Epithelial cell of prostate (primary cell): ENCODE measurements at regions not wholly inside any gene's neighbourhood (a gene's known extent, or its start where the extent isn't known, plus 50 kb on each side); places are given as distances from the start of the nearest gene placed in this dataset.
"Not testable (repeated sequence)": the region's sequence is repeated elsewhere in the genome, so short reads cannot be mapped to it uniquely, and the experiment has no call there.

Experiments used
- DNase-seq: peaks from one replicate; pipeline ENCODE4 v3.0.0-alpha.2; 2011; ENCODE audit warnings: low read depth, low spot score
- H3K27ac ChIP-seq: fragments of 450-650 bp; 2 replicates; pipeline ENCODE4 v1.5.1; 2017; ENCODE audit warnings: mild to moderate bottlenecking

DNA sequence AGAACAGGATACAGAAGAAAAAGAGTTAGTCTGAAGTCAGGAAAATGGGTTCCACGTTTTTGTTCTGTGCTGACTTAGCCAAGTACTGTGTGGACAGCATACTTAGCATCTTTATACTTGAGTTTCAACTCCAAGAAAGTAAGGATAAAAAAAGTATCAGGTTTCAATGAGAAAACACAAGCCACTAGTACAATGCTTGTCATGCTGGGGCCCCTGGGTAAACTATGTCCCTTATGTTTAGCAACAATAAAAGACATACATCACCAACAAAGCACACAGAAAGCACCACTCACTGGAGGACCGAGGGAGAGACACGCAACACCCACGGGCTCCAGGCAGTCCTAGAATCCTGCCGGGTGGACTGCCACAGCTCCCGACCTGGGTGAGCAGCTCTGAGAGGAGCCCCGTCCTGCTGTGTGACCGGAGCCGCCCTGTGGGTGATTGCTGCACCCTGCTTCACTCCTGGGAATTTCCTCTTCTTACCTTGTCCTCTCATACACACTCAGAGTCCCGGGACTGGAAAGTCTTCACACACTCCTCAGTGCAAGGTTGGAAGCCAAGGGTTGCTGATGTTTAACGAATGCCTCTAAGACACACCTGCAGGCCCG is 890.5 kb downstream of the BRD1 start:
- H3K27ac ChIP-seq: no peak overlapping the region
- DNase-seq: no peak

DNA sequence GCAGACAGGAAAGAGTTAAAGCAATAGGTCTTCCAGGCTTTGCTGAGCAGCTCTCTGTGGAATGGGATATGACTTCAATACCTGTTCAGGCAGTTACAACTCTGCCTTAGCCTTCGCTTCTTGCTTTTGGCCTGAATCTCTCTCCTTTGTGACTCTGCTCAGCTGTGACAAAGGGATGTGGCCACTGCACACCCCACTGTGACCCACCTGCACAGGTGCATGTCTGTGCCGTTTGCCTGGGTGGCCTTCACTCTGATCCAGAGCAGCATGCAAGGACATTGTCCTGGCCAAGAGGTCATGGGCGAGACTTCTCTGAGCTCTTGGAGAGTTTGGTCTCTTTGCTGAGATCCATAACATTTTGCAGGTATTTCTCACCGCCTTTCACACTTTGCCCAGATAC is 891.3 kb downstream of the BRD1 start:
- no peak overlapping the region for H3K27ac ChIP-seq
- DNase-seq: no peak

DNA sequence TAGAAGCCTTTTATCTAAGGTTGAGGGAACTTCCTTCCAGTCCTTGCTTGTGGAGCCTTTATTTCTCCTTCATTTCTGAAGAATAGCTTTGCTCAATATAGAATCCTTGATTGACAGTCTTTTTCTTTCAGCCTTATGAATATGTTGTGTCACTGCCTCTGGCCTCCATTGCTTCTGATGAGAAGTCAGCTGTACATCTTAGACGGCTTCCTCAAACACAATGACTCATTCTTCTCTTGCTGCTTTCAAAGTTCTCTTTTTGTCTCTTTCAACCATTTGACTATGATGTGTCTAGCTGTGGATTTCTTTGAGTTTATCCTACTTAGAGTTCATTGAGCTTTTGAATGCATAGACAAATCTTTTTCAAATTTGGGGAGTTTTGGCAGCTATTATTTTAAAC is 893.2 kb downstream of the BRD1 start:
- no peak overlapping the region for H3K27ac ChIP-seq
- no peak for DNase-seq

DNA sequence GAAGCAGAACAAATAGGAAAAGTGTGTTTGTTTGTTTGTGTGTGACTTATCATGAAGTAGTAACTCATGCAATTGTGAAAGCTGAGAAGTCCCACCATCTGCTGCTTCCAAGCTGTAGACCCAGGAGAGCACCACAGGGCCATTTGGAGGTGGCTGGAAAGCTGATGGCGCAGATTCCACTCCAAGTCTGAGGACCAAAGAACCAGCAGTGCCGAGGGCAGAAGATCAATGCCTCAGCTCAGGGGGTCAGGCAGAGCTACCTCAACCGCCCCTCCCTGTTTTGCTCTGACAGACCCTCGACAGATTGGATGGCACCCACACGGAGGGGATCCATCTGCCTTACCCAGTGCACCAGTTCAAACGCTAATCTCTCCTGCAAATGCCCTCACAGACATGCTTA is 896.2 kb downstream of the BRD1 start:
- DNase-seq: no peak

DNA sequence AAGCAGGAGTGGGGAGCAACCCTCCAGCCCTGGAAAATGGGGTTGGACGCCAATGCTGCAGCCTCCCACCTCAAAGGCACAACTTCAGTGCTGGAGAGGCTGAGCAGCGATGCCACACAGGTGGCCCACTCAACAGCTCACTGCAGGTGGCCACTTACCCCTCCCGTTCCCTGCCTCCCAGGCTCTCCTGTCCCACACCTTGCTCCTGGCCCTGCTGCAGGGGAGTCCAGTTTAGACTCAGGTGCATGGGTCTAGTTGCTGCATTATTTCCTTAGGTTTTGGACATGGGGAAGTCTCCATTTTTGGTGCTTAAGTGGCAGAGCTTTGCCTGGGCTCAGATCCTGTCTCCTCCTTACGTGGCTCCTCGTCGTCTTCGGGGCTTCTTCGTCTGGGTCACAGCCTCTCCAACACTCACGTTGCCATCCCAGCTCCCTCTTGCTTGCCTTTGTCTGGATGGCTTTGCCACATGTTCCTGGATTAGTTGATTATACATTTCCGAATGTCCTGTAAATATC is 898.3 kb downstream of the BRD1 start:
- DNase-seq: no peak
- H3K27ac ChIP-seq: no peak overlapping the region

More for the DNA sequence above, 896.2 kb downstream of the BRD1 start:
- H3K27ac ChIP-seq: no peak overlapping the region

DNA sequence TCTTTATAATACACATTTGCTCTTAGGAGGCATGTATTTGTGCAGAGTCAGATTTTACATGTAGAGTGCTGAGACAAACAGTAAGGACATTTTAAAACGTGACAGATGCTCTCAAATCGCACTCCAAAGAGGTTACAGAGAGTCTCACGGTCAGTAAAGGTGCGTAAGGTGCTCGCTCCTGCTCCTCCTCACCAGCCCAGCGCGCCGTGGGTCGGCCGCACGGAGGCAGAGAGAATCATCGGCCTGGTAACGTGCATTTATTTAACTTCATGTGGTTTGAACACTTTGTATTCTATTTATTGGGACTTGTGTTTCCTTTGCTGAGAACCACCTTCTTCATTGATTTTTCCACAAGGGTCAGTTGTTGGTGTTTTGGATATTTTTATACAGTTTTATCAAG is 900.1 kb downstream of the BRD1 start:
- no peak for DNase-seq

DNA sequence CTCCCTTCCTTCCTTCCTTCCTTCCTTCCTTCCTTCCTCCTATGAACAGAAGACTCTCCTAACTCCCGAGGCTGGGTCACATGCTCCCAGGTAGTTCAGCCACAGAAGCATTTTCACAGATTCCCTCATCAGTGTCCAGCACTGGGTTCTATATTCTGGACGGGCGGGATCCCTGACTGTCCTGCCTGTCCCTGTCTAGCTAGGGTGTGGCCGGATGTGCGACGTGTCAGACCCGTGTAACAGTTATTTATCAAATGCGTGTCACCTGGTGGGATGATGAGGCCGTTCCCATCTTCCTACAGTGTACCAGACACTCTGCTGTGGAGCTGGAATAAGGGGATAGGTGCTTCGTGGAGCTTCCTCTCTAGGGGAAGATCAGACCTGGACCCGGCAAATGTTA is 901.0 kb downstream of the BRD1 start:
- DNase-seq: no peak

More for the DNA sequence above, 900.1 kb downstream of the BRD1 start:
- H3K27ac ChIP-seq: no peak overlapping the region

DNA sequence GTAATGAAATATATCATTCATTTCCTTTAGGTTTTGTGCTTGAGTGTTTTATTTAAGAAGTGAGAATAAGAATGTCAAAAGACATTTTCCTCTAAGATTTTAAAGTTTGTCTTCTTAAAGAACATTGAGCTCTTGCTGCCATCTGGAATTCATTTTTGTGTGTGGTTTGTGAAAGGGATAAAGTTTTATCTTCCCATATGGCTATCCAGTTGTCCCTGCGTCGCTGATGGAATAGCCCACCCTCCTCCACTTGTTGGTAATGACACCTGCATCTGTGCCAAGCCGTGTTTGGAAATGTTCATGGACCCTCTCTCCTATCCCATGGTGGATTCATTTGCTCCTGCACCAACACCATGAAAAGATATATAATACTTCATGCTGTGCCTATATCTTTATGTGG is 901.5 kb downstream of the BRD1 start:
- DNase-seq: no peak
- H3K27ac ChIP-seq: no peak overlapping the region

More for the DNA sequence above, 901.0 kb downstream of the BRD1 start:
- no peak overlapping the region for H3K27ac ChIP-seq

DNA sequence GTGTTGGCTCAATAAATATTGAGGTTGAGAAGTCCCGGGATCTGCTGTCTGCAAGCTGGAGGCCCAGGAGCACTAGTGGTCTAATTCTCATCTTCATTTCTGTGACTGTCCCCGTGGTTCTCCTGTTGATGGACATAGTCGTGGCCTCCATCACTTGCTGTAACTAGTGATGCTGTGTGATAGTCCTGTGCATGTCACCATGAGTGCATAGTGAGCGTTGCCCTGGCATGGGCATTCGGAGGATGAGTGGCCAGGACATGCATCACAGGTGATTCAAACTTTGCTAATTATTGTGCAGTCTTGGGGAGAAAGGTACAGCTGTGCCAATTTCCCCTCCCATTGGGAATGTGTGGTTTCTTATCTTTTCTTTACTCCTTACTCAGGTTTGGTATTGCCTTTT is 902.2 kb downstream of the BRD1 start:
- H3K27ac ChIP-seq: no peak overlapping the region
- no peak for DNase-seq

DNA sequence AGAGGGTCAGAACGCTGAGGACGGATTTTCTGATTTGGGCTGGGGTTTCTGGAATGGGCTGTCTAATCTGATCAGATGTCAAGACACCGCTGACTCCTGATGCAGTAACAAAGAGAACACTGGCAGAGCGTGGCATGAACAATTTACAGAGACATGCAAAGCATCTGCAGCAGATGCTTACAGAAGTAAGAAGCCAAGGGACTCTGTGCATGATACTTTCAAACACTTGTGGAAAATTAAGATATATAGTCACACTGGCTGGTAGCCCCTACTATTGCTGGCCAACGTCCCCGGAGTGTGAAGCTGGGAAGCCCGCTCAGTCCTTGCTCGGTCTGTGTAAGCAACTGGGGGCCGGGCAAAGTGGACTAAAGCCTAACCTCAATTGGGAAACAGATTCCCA is 903.7 kb downstream of the BRD1 start:
- DNase-seq: no peak
- H3K27ac ChIP-seq: no peak overlapping the region

DNA sequence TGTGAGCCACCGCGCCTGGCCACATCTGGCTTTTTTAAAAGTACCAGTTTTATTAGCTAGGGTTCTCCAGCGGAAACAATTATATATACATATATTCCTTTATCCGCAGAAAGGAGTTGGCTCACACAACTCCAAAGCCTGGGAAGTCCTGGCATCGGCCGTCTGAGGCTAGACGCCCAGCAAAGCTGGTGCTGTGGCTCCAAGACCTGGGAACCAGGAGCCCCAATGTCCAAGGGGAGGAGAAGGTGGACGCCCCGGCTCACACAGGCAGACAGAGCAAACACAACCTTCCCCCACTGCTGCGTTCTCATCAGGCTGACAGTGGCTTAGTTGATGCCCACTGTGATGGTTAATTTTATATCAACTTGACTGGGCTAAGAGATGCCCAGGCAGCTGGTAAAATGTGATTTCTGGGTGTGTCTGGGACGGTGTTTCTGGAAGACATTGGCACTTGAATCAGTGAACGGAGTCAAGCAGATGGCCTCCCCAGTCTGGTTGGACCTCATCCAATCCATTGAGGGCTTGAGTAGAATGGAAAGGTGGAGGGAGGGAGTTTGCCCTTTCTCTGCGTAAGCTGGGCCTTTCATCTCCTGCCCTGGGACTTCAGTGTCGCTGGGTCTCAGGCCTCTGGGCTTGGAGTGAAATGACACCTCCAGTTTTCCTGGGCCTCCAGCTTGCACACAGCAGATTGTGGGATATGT is 904.4 kb downstream of the BRD1 start:
- H3K27ac ChIP-seq: no peak overlapping the region
- no peak for DNase-seq

DNA sequence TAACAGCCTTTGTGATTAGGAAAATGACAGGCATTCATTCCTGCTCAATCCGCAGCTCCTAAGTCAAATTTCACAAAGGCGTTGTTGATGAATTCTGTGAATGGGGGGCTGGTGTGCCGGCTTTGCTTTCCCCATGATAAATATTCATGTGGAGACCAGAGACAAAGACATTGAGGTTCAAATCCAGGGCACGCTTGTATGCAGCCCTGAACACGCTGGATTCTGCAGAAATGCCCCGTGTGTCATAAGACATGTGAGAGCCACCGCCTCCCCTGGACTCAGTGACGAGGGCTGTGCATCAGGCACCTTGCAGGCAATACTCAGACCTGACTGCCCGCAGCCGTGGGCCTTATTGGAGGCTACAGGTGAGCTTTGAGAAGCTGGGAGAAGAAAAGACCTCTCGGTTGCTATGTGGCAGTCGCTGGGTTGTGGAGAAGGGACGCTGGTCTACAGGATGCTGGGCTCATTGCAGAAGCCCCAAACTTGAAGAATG is 906.2 kb downstream of the BRD1 start:
- H3K27ac ChIP-seq: no peak overlapping the region
- DNase-seq: no peak

DNA sequence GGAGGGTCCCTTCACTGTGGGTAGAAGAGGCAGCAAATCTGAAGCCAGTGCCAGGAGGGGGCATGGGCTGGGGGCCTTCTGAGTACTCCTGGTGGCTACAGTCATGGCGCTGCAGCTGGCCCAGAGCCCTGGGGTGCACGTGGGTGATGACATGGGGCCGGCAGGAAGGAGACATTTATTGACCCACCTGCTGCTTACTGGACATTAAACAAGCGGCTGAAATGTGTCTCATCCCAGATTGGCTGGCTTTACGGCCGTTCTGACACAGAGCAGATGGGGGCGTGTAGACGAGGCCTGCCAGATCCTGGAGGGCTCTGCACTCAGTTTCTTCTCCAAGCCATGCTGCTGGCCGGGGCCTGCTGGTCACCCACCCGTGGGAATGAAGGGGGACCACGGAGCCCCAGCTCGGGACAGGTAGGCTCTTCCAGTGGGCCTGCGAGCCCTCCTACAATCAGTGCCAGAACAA is 906.9 kb downstream of the BRD1 start:
- no peak for DNase-seq
- H3K27ac ChIP-seq: no peak overlapping the region

DNA sequence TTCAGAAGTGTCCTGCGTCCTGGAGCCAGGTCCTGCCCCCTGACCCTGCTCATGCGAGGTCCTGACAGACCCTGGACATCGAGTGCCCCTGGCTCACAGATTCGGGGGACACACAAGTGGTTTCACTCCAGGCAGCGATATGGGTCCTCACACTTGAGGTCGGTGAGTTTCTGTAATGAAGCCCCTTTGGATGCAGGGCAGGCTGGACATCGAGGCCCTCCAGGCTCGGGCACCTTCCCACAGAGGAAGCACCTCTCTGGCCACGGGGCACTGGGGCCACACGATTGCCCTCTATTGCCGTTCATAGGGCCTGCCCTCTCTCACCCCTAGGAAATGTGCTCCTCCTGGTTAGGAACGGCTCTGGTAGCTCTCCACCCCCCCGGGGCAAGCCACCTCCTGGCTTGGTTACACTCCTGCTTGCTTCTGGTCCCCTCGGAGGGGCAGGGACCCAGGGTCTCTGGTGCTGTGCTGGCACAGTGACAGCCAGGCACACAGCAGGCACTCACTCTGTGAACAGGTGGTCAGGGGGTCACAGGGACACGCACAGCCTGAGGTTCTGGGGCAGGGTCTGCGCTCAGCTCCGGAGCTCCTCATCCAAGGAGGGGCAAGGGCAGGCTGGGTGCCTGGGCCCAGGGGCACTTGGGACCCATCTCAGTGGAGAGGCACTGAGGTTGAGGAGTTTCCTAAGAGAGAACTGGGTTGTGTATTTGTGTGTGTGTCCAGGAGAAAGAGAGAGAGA is 907.7 kb downstream of the BRD1 start:
- H3K27ac ChIP-seq: no peak overlapping the region
- DNase-seq: no peak

DNA sequence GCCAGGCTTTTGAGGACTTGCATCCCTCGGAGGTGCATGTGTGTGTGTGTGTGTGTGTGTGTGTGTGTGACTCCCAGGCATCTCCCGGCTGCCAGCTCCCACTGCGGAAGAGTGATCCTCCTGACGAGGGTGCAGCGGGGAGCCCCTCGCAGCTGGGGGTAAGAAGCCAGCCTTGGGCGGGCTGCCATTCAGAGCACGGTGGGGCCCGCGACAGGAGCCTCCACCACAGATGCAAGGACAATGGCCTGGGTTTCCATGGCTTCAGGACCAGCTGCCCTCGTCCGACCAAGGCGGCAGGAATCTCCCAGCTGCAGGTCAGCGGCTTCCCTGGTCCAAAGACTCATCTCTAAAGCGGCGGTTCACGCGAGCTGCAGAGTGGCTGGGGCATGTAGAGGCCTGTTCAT is 908.5 kb downstream of the BRD1 start:
- no peak overlapping the region for H3K27ac ChIP-seq
- no peak for DNase-seq

DNA sequence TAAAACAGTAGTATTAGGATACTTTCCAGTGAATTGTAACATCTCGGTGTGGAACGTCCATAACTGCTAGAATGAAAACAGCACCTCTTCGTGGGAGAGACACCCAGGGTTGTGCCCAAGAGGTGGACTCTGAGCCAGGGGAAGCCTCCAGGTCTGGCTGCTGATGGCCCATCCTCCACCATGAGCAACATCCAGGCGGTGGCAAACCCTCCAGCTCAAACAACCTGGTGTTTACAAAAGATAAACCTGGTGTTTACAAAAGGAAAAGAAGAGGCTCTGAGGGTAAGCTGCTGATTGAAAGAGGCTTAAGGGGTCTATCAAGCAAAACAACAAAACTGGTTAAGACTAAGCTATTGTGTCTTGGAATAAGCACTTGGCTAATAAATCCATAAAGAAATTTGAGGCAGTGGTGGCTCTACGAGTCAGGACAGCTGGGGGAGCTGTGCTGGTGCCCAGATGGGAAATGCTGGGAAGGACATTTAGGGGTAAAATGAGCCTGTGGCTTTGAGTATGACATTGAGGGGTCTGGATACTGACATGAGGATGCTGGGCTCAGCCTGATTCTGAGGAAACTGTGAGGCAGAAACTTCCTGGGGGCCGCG is 909.0 kb downstream of the BRD1 start:
- H3K27ac ChIP-seq: no peak overlapping the region
- no peak for DNase-seq

DNA sequence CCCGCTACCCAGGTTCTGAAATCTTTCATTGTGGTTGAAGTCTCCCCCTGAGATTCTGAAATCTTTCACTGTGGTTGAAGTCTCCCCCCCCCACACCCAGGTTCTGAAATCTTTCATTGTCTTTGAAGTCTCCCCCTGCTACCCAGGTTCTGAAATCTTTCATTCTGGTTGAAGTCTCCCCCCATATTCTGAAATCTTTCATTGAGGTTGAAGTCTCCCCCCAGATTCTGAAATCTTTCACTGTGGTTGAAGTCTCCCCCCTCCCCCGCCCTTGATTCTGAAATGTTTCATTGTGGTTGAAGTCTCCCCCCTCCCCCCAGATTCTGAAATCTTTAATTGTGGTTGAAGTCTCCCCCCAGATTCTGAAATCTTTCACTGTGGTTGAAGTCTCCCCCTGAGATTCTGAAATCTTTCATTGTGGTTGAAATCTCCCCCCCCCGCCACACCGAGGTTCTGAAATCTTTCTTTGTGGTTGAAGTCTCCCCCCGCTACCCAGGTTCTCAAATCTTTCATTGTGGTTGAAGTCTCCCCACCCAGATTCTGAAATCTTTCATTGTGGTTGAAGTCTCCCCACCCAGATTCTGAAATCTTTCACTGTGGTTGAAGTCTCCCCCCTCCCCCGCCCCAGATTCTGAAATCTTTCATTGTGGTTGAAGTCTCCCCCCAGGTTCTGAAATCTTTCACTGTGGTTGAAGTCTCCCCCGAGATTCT is 915.2 kb downstream of the BRD1 start:
- not testable (repeated sequence) for DNase-seq, H3K27ac ChIP-seq

DNA sequence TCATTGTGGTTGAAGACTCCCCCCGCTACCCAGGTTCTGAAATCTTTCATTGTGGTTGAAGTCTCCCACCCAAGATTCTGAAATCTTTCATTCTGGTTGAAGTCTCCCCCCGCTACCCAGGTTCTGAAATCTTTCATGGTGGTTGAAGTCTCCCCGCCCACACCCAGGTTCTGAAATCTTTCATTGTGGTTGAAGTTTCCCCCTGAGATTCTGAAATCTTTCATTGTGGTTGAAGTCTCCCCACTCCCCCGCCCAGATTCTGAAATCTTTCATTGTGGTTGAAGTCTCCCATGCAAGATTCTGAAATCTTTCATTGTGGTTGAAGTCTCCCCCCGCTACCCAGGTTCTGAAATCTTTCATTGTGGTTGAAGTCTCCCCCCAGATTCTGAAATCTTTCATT is 916.0 kb downstream of the BRD1 start:
- H3K27ac ChIP-seq, DNase-seq: not testable (repeated sequence)

DNA sequence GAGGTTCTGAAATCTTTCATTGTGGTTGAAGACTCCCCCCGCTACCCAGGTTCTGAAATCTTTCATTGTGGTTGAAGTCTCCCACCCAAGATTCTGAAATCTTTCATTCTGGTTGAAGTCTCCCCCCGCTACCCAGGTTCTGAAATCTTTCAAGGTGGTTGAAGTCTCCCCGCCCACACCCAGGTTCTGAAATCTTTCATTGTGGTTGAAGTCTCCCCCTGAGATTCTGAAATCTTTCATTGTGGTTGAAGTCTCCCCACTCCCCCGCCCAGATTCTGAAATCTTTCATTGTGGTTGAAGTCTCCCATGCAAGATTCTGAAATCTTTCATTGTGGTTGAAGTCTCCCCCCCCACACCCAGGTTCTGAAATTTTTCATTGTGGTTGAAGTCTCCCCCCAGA is 916.6 kb downstream of the BRD1 start:
- H3K27ac ChIP-seq, DNase-seq: not testable (repeated sequence)

DNA sequence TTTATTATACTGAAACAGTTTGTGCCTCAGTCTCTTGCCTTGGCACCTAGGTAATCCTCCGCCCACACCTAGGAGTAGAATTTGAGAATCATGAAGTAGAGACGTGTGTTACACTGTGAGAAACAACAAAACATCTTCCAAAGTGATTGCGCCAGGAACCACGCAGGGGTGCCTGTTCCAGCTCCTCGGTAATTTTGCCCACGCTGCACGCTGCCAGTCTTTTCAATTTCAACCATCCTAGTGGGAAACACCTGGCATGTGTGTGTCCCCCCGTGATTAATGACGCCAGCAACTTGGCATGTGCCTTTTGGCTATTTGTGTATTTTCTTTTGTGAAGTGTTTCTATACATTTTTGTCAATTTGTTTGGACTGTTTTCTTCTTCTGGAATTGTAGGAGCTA is 919.1 kb downstream of the BRD1 start:
- no peak overlapping the region for H3K27ac ChIP-seq
- no peak for DNase-seq
